Glomerular visceral epithelial cell (primary cell): ENCODE measurements at regions not wholly inside any gene's neighbourhood (a gene's known extent, or its start where the extent isn't known, plus 50 kb on each side); places are given as distances from the start of the nearest gene placed in this dataset.

Experiments
- DNase-seq: peaks from one replicate; pipeline ENCODE4 v3.0.0-alpha.2; 2016; ENCODE audit errors: extremely low spot score

DNA sequence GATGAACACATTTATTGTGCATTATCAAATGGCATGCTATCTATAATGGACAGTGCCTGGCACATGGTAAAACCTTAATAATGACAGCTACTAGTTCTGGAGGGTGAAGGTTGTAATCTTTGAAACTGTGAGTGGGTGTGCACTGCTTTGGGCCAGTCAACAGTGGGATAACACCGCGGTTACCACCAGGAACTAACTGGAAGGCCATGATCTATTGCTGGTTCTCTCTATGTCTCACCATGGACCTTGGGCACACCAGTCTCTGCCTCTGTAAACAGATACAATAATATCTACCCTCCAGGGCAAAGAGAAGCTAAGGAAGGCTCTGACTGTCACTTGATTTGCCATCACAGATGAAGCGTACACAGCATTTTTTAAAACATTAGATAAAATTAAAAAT, 198.6 kb upstream of the ESRRG start:
- DNase-seq = no peak

DNA sequence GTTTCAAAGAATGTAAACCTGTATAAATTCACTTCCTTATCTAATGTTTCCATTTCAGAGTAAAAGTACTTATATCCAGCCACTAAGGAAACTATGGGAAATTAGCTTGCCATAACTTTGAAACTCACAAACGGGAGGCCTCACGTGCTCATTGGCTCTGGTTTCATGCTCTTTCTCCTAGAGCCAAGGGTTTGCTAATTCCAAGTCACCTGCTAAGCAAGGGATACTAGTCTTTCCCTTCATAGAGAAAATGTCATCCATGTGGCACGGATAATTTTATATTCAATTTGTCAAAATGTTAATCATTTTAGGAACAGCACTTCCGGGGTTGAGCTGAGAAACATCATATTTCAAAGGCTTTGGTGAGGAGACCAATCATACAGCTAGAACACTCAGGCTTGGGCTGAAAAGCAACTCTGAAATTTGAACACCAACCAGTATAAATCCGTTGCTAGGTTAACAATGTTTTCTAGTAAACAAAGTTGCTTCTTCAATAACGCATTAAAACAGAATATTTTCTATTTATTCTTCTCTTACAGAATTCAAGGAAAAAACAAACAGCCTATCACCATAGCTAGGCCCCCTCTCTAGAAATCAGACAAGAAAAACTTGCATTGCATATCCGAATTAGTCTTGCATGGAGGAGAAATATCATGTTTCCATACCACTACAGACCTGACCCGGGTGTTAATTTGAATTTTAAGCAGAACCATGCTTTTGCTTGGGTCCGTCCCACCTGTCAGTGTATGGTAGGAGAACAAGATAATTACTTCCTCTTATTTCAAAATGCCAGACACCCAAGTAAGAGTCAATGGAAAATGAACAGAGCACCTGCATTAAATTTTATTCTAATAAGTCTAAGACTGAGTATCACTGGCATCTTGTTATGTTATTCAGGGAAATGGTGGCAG, 196.1 kb upstream of the ESRRG start:
- DNase-seq = no peak

- DNase-seq = no peak
These were observed 193.7 kb upstream of the ESRRG start for GRCh38 chr1:216916890-216917438.

DNA sequence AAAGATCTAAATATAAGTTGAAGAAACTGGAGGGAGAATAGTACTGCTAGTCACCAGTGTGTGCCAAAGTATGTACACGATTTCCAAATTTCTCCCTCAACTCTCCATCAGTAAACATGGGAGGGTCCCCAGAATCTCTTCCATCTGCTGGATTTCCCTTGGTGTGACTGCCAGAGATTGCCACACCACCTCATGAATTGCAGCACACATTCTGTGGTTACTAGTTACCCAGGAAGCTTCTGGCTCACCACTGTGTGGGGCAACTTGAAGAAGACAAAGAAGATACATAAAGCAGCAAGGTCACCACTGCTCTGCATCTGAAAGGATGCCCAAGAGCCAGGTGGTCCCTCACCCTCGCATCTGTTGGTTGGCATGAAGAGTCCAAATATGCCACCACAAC, 191.7 kb upstream of the ESRRG start:
- no peak for DNase-seq

- no peak for DNase-seq
These were observed 190.7 kb upstream of the ESRRG start for GRCh38 chr1:216913976-216914375.

GRCh38 chr1:216910081-216910840, 187.0 kb upstream of the ESRRG start:
- DNase-seq = no peak

DNA sequence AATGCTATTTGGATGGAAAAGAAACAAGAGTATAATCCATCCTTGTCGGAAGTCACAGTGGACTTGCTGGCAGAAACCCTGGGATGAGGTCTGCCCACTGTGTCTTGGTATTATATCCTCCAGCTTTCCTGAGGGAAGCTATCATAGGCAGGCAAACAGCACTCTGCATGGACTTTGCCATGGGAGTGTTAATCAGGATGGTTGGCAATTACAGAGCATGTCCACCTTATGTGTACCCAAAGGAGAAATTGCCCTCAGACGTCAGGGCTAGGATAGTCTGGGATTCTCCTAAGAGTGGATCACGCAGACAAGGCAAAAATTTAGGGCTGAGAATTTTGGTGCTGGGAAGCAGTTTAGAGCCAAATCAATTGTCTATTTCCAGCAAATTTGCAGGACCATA, 184.9 kb upstream of the ESRRG start:
- DNase-seq = no peak

- no peak for DNase-seq
These were observed 183.9 kb upstream of the ESRRG start for GRCh38 chr1:216907100-216907499.

GRCh38 chr1:216905781-216906180, 182.6 kb upstream of the ESRRG start:
- no peak for DNase-seq

DNA sequence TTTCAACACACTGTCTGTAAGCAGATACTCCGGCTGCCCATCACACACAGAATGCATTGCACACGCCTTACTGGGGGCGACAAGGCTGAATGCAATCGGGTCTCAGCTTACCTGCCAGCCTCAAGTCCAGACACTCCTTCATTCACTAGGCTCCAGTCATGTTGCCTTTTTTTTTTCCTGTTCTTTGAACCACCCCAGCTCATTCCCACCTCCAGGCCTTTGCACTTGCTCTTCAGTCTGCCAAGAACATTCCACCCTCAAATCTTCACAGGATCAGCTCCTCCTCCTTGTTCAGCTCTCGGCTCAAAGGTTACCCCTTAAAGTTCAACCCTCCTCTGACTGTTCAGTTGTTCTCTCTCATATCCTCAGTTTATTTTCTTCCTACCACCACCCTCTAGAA, 181.9 kb upstream of the ESRRG start:
- no peak for DNase-seq

DNA sequence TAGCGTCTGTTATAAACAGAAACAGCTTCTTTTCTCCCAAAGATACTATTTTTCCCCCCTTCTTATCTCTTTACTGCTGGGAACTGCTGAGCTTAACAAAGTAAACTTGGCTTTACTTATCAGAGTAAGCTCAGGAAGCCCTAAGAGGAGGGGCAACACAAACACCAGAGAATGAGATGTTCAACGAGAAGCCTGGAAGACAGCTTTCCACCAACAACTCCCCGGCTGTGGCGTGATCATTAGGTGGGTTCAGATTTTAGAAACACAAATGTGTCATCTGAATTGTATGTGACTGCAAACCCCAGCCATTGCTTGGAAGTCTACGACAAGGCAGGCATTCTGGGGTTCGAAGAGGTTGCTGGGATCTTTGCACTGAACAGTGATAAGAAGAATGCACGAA, 181.2 kb upstream of the ESRRG start:
- no peak for DNase-seq

GRCh38 chr1:216903382-216903740, 180.1 kb upstream of the ESRRG start:
- peak; percentile 68 for DNase-seq

- DNase-seq = no peak
These were observed 179.6 kb upstream of the ESRRG start for GRCh38 chr1:216902669-216903381.

GRCh38 chr1:216900116-216900620, 176.9 kb upstream of the ESRRG start:
- DNase-seq = no peak

DNA sequence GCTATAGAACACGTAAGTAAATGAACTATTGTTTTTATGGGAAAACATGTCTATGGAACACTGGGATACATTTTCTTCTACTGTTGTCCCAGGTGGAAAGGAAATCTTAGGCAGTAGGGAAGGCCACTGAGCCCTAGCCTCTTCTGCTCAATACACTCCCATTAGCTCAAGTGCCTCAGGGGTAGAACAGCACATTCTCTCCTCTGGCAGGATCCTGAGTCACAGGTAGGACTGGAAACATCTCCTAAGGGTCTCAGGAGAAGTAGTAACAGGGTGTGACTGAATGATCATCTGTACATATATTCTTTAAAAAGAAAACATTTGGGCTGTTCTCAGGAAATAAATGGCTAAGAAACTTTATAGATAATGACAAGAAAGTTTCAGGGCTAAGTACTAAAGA, 175.6 kb upstream of the ESRRG start:
- DNase-seq = no peak

- DNase-seq = no peak
These were observed 172.9 kb upstream of the ESRRG start for GRCh38 chr1:216896146-216896545.

GRCh38 chr1:216894494-216894893, 171.3 kb upstream of the ESRRG start:
- no peak for DNase-seq

DNA sequence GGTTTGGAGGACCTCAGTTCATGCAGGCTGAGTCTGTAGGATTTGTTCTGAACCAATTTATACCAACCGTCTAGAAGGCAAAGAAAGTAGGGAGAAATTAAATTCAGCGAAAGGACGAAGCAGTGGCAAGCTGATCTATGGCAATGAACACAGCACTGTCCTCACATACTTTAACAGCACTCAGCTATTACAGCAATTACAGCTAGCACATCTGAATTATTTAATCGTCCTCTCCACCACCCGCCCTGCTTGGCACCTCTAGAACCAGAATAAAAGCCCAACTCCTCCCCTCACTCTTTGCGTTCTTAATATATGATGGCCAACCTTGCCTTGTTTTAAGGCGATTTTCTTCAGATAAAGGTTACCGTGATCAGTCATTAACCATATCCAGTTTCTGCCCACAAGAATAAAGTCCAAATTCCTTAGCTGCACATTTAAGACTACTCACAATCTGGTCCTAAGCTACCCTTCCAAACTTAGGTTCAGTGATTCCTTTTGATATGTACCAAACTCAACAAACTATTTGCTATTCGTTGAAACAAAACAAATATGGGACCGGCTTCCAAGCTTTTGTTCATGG, 169.4 kb upstream of the ESRRG start:
- DNase-seq = no peak

GRCh38 chr1:216890871-216891270, 167.6 kb upstream of the ESRRG start:
- DNase-seq = no peak

GRCh38 chr1:216888731-216889130, 165.5 kb upstream of the ESRRG start:
- no peak for DNase-seq

DNA sequence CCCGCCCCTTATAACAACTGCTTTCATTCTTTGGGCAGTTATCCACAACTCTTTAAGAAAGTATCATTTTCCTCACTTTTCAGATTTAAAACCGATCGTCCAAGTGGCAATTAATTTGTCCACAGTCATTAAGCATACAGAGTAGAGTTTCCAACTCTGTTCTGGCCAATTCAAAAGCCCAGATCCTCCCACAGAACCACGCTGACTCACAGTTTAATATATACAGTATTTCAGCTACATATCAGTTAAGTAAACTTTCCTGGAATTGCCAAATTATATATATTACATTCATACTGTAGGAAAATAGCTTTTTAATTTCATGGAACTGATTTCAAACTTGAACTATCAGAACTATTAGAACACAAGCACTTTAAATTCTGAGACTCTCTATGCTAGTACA, 163.8 kb upstream of the ESRRG start:
- no peak for DNase-seq
